ENCODE measurements at regions not wholly inside any gene's neighbourhood (a gene's known extent, or its start where the extent isn't known, plus 50 kb on each side); places are given as distances from the start of the nearest gene placed in this dataset.
"Not testable (repeated sequence)": the region's sequence is repeated elsewhere in the genome, so short reads cannot be mapped to it uniquely, and the experiment has no call there.

DNA sequence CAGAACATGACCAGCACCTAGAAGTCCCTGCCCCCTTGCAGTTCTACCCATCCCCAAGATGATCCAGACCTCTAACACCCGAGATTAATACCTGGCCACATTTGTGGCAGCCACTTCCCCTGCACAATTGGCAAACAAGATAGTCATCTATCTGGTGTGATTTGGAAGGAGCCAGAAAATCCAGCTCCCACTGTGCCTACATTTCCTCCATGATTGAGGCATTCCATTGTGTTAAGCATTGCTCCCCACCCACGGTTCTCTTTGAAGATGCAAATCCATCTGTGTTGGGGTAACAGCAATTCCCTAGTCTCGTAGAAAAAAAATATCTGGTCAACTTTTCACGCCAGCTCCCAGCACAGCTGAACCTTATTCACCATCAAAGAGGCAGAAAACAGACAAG lies 405.0 kb downstream of the BCOR start:
- Histone ChIP-seq H3K4me3 (ENCODE audit: low read length) (no peak overlapping the region), H3K9me3 (ENCODE audit: control insufficient read depth, insufficient read depth, low read length) (no peaks in the 10 kb centered on the region), H3K36me3 (ENCODE audit: control insufficient read depth, insufficient read depth, low read length) (no peaks in the 10 kb centered on the region), H3K27ac (ENCODE audit: low read length) (no peak overlapping the region), H3K4me1 (ENCODE audit: control insufficient read depth, insufficient read depth, low read length) (peaks cover 3% of the 10 kb centered on the region), H3K27me3 (ENCODE audit: control insufficient read depth, insufficient read depth, low read length) (peaks cover 3% of the 10 kb centered on the region)
- Mint-ChIP-seq H3K4me1 (no peaks in the 10 kb centered on the region), H3K4me3 (no peak overlapping the region), H3K36me3 (no peaks in the 10 kb centered on the region), H3K27ac (no peak overlapping the region), H3K27me3 (ENCODE audit: low read depth in 2 of 2) (peaks cover 22 to 63% of the 10 kb centered on the region in 2 donors), H3K9me3 (no peaks in the 10 kb centered on the region)
- TF ChIP-seq CTCF (IDR thresholded peaks at IDR 0.05): no peak
- no peak for ATAC-seq
- no peak for DNase-seq
- WGBS (ENCODE audit: insufficient coverage): 66% methylated on average over 4 of the region's 4 CpGs
- intact Hi-C loops (cut with micrococcal nuclease): no loop called here

- no peak for TF ChIP-seq CTCF (IDR thresholded peaks at IDR 0.05)
- no peak for ATAC-seq
Observed at GRCh38 chrX:39693298-39693697, 404.5 kb downstream of the BCOR start.

DNA sequence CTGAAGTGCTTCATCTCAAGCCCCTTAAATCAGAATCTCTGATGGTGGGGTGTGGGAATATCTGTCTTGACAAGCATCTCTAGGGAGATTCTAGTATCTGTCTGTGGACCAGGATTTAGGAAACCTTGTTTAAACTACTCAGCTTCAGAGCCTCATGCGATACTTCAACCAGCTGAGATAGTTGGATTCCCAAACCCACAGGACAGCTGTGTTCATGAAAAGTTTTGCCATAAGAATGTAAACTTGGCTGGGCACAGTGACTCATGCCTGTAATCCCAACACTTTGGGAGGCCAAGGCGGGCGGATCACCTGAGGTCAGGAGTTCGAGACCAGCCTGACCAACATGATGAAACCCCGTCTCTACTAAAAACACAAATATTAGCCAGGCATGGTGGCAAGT lies 395.1 kb downstream of the BCOR start:
- ATAC-seq; H3K27me3 ChIP-seq (ENCODE audit: control insufficient read depth, insufficient read depth, low read length); H3K36me3 Mint-ChIP-seq; H3K4me3 ChIP-seq (ENCODE audit: low read length); H3K27ac ChIP-seq (ENCODE audit: low read length); H3K9me3 ChIP-seq (ENCODE audit: control insufficient read depth, insufficient read depth, low read length); H3K36me3 ChIP-seq (ENCODE audit: control insufficient read depth, insufficient read depth, low read length); H3K4me1 Mint-ChIP-seq; DNase-seq; H3K27ac Mint-ChIP-seq; H3K4me1 ChIP-seq (ENCODE audit: control insufficient read depth, insufficient read depth, low read length); H3K4me3 Mint-ChIP-seq; H3K9me3 Mint-ChIP-seq; intact Hi-C loops (cut with micrococcal nuclease): not testable (repeated sequence)
- WGBS (ENCODE audit: insufficient coverage): 75% methylated on average over 1 of the region's 5 CpGs
- H3K27me3 Mint-ChIP-seq (ENCODE audit: low read depth in 2 of 2): peaks cover 4 to 22% of the 10 kb centered on the region in 2 donors

More at GRCh38 chrX:39693298-39693697, 404.5 kb downstream of the BCOR start:
- Mint-ChIP-seq H3K4me3 (no peak overlapping the region), H3K27ac (no peak overlapping the region), H3K4me1 (no peaks in the 10 kb centered on the region), H3K36me3 (no peaks in the 10 kb centered on the region), H3K9me3 (no peaks in the 10 kb centered on the region), H3K27me3 (ENCODE audit: low read depth in 2 of 2) (peaks cover 22 to 63% of the 10 kb centered on the region in 2 donors)
- WGBS (ENCODE audit: insufficient coverage): 53% methylated on average over 7 of the region's 7 CpGs
- peaks cover 2% of the 10 kb centered on the region for H3K4me1 ChIP-seq (ENCODE audit: control insufficient read depth, insufficient read depth, low read length)
- no peak overlapping the region for H3K4me3 ChIP-seq (ENCODE audit: low read length)
- no peak for DNase-seq
- no peaks in the 10 kb centered on the region for H3K36me3 ChIP-seq (ENCODE audit: control insufficient read depth, insufficient read depth, low read length)
- H3K9me3 ChIP-seq (ENCODE audit: control insufficient read depth, insufficient read depth, low read length): no peaks in the 10 kb centered on the region
- no peak overlapping the region for H3K27ac ChIP-seq (ENCODE audit: low read length)
- H3K27me3 ChIP-seq (ENCODE audit: control insufficient read depth, insufficient read depth, low read length): peaks cover 3% of the 10 kb centered on the region
- intact Hi-C loops (cut with micrococcal nuclease): no loop called here

DNA sequence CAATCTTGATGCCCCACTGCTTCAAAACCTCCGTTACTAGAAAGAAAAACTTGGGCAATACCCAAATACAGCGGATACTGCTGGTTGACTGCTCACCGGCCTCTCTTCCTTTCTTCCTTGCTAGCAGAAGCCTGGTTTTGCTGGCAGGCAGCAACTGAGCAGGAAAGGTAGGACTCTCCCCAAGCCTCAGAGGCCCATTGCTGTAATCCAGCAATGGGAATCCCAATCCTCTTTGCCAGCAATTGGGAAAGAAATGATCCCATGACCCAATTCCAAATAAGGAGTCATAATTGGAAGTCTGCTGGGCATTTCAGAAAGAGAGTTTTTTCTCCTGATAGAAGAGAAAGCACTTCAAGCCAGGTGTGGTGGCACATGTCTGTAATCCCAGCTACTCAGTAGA lies 394.5 kb downstream of the BCOR start:
- Histone ChIP-seq H3K4me1 (ENCODE audit: control insufficient read depth, insufficient read depth, low read length) (no peaks in the 10 kb centered on the region), H3K36me3 (ENCODE audit: control insufficient read depth, insufficient read depth, low read length) (no peaks in the 10 kb centered on the region), H3K4me3 (ENCODE audit: low read length) (no peak overlapping the region), H3K27ac (ENCODE audit: low read length) (no peak overlapping the region), H3K27me3 (ENCODE audit: control insufficient read depth, insufficient read depth, low read length) (no peaks in the 10 kb centered on the region), H3K9me3 (ENCODE audit: control insufficient read depth, insufficient read depth, low read length) (no peaks in the 10 kb centered on the region)
- no peak for ATAC-seq
- Mint-ChIP-seq H3K9me3 (no peaks in the 10 kb centered on the region), H3K4me3 (no peak overlapping the region), H3K27ac (no peak overlapping the region), H3K36me3 (no peaks in the 10 kb centered on the region), H3K27me3 (ENCODE audit: low read depth in 2 of 2) (peaks cover 4 to 23% of the 10 kb centered on the region in 2 donors), H3K4me1 (no peaks in the 10 kb centered on the region)
- WGBS (ENCODE audit: insufficient coverage): 94% methylated on average over 3 of the region's 3 CpGs
- intact Hi-C loops (cut with micrococcal nuclease): no loop called here
- TF ChIP-seq CTCF (IDR thresholded peaks at IDR 0.05): no peak
- DNase-seq: no peak

All from natural killer cell (primary cell).